NCI-H2196 treated with DMSO at 0.1 percent for 48 hours (cell line): ENCODE measurements at regions not wholly inside any gene's neighbourhood (a gene's known extent, or its start where the extent isn't known, plus 50 kb on each side); places are given as distances from the start of the nearest gene placed in this dataset.

Experiments
- DNase-seq: peaks from one replicate; lab custom pipeline; 2025; ENCODE audit not compliant: unreplicated experiment; lab: John Stamatoyannopoulos, UW

GRCh38 chr4:176898791-176899190 is 106.1 kb upstream of the VEGFC start:
- DNase-seq = no peak

GRCh38 chr4:176902710-176903323 is 110.1 kb upstream of the VEGFC start:
- DNase-seq = no peak

GRCh38 chr4:176906709-176907108 is 114.0 kb upstream of the VEGFC start:
- no peak for DNase-seq

GRCh38 chr4:176910646-176911045 is 117.9 kb upstream of the VEGFC start:
- no peak for DNase-seq

- no peak for DNase-seq
Measured at GRCh38 chr4:176919631-176920030, 126.9 kb upstream of the VEGFC start.

GRCh38 chr4:176920694-176921093 is 128.0 kb upstream of the VEGFC start:
- DNase-seq = no peak

- no peak for DNase-seq
Measured at GRCh38 chr4:176921256-176921655, 128.5 kb upstream of the VEGFC start.

GRCh38 chr4:176924238-176924637 is 131.5 kb upstream of the VEGFC start:
- DNase-seq = no peak

- no peak for DNase-seq
Measured at GRCh38 chr4:176925962-176926361, 133.2 kb upstream of the VEGFC start.

GRCh38 chr4:176927117-176927516 is 134.4 kb upstream of the VEGFC start:
- DNase-seq = no peak

- no peak for DNase-seq
Measured at GRCh38 chr4:176927664-176928063, 134.9 kb upstream of the VEGFC start.

- no peak for DNase-seq
Measured at GRCh38 chr4:176939445-176939844, 146.7 kb upstream of the VEGFC start.

GRCh38 chr4:176945334-176945733 is 152.6 kb upstream of the VEGFC start:
- DNase-seq = no peak

GRCh38 chr4:176949029-176949428 is 156.3 kb upstream of the VEGFC start:
- DNase-seq = no peak

- DNase-seq = no peak
Measured at GRCh38 chr4:176953021-176953420, 160.3 kb upstream of the VEGFC start.

GRCh38 chr4:176957353-176958118 is 164.8 kb upstream of the VEGFC start:
- no peak for DNase-seq

GRCh38 chr4:176959980-176960379 is 167.3 kb upstream of the VEGFC start:
- no peak for DNase-seq

GRCh38 chr4:176963121-176963520 is 170.4 kb upstream of the VEGFC start:
- no peak for DNase-seq

GRCh38 chr4:176964116-176964691 is 171.5 kb upstream of the VEGFC start:
- no peak for DNase-seq

GRCh38 chr4:176967586-176967985 is 174.9 kb upstream of the VEGFC start:
- DNase-seq = no peak

- DNase-seq = no peak
Measured at GRCh38 chr4:176968094-176968493, 175.4 kb upstream of the VEGFC start.

- DNase-seq = no peak
Measured at GRCh38 chr4:176969011-176969410, 176.3 kb upstream of the VEGFC start.
